ENCODE measurements at regions not wholly inside any gene's neighbourhood (a gene's known extent, or its start where the extent isn't known, plus 50 kb on each side); places are given as distances from the start of the nearest gene placed in this dataset.
A peak's percentile ranks its signal among the peaks of the same experiment; 100 is the strongest.
"Not testable (repeated sequence)": the region's sequence is repeated elsewhere in the genome, so short reads cannot be mapped to it uniquely, and the experiment has no call there.

DNA sequence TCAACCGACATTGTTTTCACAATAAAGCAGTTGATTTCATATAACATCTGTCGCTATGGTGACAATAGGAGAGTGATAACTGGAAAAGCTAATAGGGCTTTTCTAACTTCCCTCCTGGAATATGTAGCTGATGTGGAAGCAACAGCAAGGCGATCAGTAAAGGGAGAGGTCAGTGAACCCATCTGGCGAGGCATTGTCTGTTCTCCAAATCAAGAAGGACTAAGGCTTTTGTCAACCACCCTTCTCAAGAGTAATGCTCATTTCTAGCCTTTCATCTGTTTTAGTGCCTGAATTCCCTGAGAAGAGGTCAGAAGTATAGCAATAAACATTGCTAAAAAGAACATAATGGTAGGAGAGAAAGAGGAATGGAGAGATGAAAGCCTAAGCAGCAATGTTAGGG lies 201.3 kb downstream of the AKAP7 start:
- DNase-seq (ENCODE audit: low read depth) = no peak

GRCh38 chr6:131346896-131347295 lies 211.6 kb downstream of the AKAP7 start:
- not testable (repeated sequence) for DNase-seq (ENCODE audit: low read depth)

- DNase-seq (ENCODE audit: low read depth) = no peak
Observed at GRCh38 chr6:131348572-131348971, 213.3 kb downstream of the AKAP7 start.

- DNase-seq (ENCODE audit: low read depth) = no peak
Observed at GRCh38 chr6:131349199-131349598, 213.9 kb downstream of the AKAP7 start.

DNA sequence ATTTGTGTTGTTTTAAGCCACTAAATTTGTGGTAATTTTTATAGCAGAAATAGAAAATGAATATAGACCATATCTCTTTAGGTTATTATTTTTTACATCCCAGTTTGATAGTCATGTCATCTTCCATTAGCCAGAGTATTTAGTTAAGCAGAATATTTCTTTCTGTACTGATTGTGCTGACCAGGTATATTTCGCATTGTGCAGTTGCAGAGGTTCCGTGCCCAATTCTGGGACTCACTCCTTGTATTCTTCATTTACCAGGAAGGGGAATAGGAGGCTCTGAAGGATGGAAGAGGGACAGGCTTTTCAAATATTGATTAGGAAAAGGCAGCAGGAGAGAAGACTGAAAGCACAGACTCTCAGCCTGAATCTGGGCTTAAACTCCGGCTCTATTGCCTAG lies 217.8 kb downstream of the AKAP7 start:
- DNase-seq (ENCODE audit: low read depth) = no peak

DNA sequence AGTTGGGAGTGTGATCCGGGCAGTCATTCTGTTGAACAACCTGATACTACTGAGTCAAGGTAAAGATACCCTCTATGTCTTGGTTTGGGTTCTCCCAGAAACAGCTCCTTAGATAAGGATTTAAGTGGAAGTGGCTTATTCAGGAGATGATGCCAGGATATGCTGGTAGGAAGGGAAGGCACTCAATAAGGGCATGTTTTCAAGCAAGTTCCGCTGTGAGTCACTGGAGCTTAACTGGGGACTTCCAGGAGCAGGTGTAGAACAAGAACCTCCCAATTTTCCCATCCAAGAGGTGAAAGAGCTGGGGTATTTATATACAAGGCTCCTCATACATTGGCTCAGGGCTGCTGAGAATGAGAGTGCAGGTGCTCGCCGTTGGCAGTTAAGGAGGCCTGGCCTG lies 218.6 kb downstream of the AKAP7 start:
- no peak for DNase-seq (ENCODE audit: low read depth)

DNA sequence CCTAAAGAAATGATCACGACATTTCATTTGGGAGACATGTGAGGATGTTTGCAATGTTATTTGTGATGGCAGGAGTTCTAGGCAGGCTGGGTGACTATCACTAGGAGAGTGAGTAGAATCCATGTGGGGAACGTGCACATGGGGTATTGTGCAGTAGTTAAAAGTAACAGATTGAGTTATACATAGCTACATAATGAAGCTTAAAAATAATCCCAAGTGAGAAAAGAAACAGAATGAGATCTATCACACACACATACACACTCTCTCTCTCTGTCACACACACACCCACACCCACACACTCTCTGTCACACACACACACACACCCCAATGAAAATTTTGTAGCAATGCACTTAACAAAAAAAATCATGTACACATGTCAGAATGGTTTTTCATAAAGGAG lies 218.7 kb upstream of the ARG1 start:
- no peak for DNase-seq (ENCODE audit: low read depth)

DNA sequence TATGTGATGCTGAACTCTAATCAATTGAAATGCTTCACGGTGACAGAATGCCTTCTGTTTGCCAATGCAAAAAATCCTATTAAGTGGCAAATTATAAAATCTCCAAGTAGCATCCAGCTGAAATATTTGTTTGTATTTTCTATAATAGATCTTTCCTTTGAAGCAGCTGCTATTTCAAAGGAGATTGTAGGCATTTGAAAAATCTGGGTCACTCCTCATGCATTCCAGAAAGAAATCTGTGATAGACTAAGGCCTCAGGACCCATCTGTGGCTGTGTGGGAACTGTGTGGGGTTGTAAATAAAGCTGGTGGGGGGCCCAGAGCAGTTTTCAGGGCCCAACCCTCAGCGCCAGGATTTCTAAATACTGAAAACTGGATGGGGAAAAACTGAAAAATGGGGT lies 216.9 kb upstream of the ARG1 start:
- no peak for DNase-seq (ENCODE audit: low read depth)

- no peak for DNase-seq (ENCODE audit: low read depth)
Observed at GRCh38 chr6:131357501-131357900, 215.5 kb upstream of the ARG1 start.

DNA sequence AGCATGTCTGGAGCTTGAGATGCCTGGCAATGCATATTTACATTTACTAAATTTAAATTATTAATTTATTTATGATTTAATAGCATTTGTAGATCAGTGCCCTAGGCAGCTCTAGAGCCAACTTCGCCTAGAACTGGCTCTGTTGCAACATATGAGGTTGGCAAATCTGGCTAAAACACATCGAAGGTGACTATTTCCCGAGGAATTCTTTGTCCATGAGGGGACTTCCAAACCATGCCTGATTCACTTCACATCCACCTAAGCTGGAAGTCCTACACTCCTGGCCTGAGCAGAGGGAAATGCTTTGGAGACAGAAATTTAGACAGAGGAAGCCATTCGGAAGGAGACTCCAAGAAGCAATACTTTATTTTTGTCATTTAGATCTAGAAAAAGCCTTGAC lies 211.0 kb upstream of the ARG1 start:
- DNase-seq (ENCODE audit: low read depth) = no peak

DNA sequence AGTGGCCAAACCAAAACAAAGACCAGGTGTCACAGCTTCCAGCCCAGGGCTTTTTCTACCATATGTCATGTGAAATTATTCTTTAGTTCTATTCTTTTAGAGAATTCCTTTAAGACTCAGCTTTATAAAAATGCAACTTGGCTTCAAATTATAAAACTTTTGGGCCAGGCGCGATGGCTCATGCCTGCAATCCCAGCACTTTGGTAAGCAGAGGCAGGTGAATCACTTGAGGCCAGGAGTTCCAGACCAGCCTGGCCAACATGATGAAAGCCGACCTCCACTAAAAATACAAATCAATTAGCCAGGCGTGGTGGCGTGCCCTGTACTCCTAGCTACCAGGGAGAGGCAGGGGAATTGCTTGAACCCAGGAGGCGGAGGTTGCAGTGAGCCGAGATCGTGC lies 210.3 kb upstream of the ARG1 start:
- DNase-seq (ENCODE audit: low read depth) = no peak

GRCh38 chr6:131363947-131364834 lies 208.8 kb upstream of the ARG1 start:
- no peak for DNase-seq (ENCODE audit: low read depth)

GRCh38 chr6:131366223-131366622 lies 206.8 kb upstream of the ARG1 start:
- no peak for DNase-seq (ENCODE audit: low read depth)

GRCh38 chr6:131367206-131367873 lies 205.7 kb upstream of the ARG1 start:
- no peak for DNase-seq (ENCODE audit: low read depth)

DNA sequence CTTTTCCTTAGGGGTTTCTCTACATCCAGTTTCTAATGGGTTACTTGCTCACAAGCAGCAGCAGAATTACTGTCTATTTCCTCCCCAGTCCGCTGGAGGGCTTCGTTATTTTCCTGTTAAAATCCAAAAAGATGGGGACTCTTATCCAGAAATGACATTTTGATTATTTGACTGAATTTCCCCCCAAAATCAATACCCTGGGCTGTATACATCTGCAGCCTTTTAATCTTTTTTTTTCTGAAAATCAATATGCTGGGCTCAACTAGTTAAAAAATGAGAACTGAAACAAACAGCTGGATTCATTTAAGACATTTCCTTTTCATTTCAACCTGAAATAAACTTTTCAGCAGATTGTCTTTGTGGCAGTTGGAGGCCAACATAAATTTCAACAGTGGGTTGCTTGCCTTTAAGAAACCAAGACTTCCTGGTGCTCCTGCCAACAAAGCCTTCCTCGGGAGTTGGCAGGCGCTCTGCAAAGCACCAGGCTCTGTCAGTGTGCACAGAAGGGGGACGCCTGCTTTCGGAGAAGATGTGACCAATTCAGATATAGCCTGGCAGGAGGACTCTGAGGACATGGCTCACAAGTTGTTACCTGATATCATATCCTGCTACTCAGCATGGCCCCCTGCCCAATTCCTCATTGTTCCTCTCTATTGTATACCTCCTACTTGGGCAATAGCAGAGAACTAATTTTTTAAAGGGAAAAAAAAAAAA lies 204.7 kb upstream of the ARG1 start:
- no peak for DNase-seq (ENCODE audit: low read depth)

DNA sequence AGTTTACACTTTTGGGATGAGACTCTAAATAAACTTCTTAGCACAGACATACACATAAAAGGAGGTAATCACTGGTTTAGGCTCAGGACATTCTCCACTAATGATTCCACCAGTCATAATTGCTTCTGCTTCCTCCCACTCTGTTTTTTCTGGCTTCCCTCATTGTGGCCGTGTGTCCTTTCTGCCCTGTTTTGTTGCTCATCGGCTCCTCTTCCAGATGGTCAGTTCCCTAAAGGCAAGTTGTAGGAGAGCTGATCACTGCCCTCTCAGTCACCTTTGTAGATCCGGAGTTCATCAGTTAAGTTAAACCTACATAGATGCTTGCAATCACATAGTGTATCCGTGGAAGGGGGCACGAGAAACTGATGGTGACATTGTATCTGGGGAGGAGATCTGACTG lies 200.5 kb upstream of the ARG1 start:
- DNase-seq (ENCODE audit: low read depth) = no peak

GRCh38 chr6:131377112-131377705 lies 195.8 kb upstream of the ARG1 start:
- DNase-seq (ENCODE audit: low read depth) = no peak

DNA sequence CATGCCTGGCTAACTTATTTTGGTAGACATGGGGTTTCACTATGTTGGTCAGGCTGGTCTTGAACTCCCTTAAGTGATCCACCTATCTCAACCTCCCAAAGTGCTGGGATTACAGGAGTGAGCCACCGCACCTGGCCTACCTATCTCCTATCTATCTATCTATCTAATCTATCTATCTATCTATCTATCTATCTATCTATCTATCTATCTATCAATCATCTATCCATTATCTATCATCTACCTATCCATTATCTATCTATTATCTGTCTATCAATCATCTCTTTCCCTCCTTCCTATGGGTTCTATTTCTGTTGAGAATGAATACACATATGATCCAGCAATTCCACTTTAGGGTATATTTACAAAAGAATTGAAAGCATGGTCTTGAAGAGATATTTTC lies 194.2 kb upstream of the ARG1 start:
- no peak for DNase-seq (ENCODE audit: low read depth)

- DNase-seq (ENCODE audit: low read depth) = peak; percentile 77
Observed at GRCh38 chr6:131379948-131380347, 193.1 kb upstream of the ARG1 start.

DNA sequence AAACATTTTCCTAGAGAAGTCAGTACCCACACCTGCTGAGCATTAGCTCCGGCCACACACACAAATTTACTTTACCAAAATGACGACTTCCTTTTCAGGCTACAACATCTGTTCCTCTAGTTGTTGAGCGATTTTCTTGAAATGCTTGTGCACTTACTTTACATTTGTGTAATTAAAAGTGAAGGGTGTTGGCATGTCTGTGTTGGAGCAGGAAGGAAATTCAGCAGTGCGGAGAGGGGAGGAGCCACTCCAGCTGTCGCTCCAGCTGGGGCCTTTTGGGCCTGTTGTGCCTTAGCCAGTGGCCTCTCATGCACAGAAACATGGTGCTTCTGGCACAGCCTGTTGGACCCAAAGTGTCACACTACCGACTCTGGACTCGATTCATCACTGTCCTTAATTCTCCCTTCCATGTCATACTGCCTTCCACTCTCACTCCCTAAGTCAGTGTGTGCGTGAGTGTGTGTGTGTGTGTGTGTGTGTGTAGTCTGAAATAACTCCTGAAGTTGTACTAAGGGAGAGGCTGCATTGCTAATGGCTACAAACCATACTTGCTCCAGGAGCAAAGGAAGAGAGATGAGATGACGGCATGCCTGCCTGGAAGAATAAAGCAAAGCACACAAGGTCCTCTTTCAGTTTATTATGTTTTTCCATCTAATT lies 191.8 kb upstream of the ARG1 start:
- no peak for DNase-seq (ENCODE audit: low read depth)

GRCh38 chr6:131381709-131382093 lies 191.3 kb upstream of the ARG1 start:
- no peak for DNase-seq (ENCODE audit: low read depth)

- no peak for DNase-seq (ENCODE audit: low read depth)
Observed at GRCh38 chr6:131382631-131383030, 190.4 kb upstream of the ARG1 start.
